ENCODE measurements at regions not wholly inside any gene's neighbourhood (a gene's known extent, or its start where the extent isn't known, plus 50 kb on each side); places are given as distances from the start of the nearest gene placed in this dataset.

- peak in 1 of 2 donors; percentile 70 for DNase-seq (ENCODE audit: low read depth in 2 of 2)
- no peak for TF ChIP-seq CTCF (IDR thresholded peaks at IDR 0.05; ENCODE audit: low read depth, low read length)
Observed at GRCh38 chr3:23663661-23664186, 142.0 kb upstream of the UBE2E1 start.

GRCh38 chr3:23664459-23664858, 141.3 kb upstream of the UBE2E1 start:
- H3K4me3 ChIP-seq (replicated peaks in 1 of 2; ENCODE audit: low read depth in 2 of 2, low read length in 2 of 2): no peak overlapping the region
- no peak for TF ChIP-seq CTCF (IDR thresholded peaks at IDR 0.05; ENCODE audit: low read depth, low read length)
- no peak for DNase-seq (ENCODE audit: low read depth in 2 of 2)

More at GRCh38 chr3:23663661-23664186, 142.0 kb upstream of the UBE2E1 start:
- no peak overlapping the region for H3K4me3 ChIP-seq (replicated peaks in 1 of 2; ENCODE audit: low read depth in 2 of 2, low read length in 2 of 2)

- DNase-seq (ENCODE audit: low read depth in 2 of 2): peak in 1 of 2 donors; percentile 70
- no peak overlapping the region for H3K4me3 ChIP-seq (replicated peaks in 1 of 2; ENCODE audit: low read depth in 2 of 2, low read length in 2 of 2)
- TF ChIP-seq CTCF (IDR thresholded peaks at IDR 0.05; ENCODE audit: low read depth, low read length): no peak
Observed at GRCh38 chr3:23665741-23666140, 140.0 kb upstream of the UBE2E1 start.

GRCh38 chr3:23666818-23667217, 138.9 kb upstream of the UBE2E1 start:
- TF ChIP-seq CTCF (IDR thresholded peaks at IDR 0.05; ENCODE audit: low read depth, low read length): no peak
- no peak overlapping the region for H3K4me3 ChIP-seq (replicated peaks in 1 of 2; ENCODE audit: low read depth in 2 of 2, low read length in 2 of 2)
- DNase-seq (ENCODE audit: low read depth in 2 of 2): no peak

GRCh38 chr3:23667536-23668429, 138.0 kb upstream of the UBE2E1 start:
- no peak overlapping the region for H3K4me3 ChIP-seq (replicated peaks in 1 of 2; ENCODE audit: low read depth in 2 of 2, low read length in 2 of 2)
- peak in 1 of 2 donors; percentile 57 for DNase-seq (ENCODE audit: low read depth in 2 of 2)
- TF ChIP-seq CTCF (IDR thresholded peaks at IDR 0.05; ENCODE audit: low read depth, low read length): no peak

- DNase-seq (ENCODE audit: low read depth in 2 of 2): peak; percentile 79 to 85
- TF ChIP-seq CTCF (IDR thresholded peaks at IDR 0.05; ENCODE audit: low read depth, low read length): no peak
- H3K4me3 ChIP-seq (replicated peaks in 1 of 2; ENCODE audit: low read depth in 2 of 2, low read length in 2 of 2): no peak overlapping the region
Observed at GRCh38 chr3:23668430-23668904, 137.3 kb upstream of the UBE2E1 start.

Measured in cardiac fibroblast (primary cell).